GM18520 (cell line): ENCODE measurements at regions not wholly inside any gene's neighbourhood (a gene's known extent, or its start where the extent isn't known, plus 50 kb on each side); places are given as distances from the start of the nearest gene placed in this dataset.
"Not testable (repeated sequence)": the region's sequence is repeated elsewhere in the genome, so short reads cannot be mapped to it uniquely, and the experiment has no call there.

Experiments
- ATAC-seq: cut with Tn5 transposase; IDR thresholded peaks from one replicate; pipeline ENCODE4 v1.9.1; 2021; ENCODE audit not compliant: unreplicated experiment

- ATAC-seq: no peak
Observed at GRCh38 chr6:97450087-97450486, 167.1 kb upstream of the MMS22L start.

GRCh38 chr6:97456070-97456469 is 173.1 kb upstream of the MMS22L start:
- ATAC-seq: no peak

DNA sequence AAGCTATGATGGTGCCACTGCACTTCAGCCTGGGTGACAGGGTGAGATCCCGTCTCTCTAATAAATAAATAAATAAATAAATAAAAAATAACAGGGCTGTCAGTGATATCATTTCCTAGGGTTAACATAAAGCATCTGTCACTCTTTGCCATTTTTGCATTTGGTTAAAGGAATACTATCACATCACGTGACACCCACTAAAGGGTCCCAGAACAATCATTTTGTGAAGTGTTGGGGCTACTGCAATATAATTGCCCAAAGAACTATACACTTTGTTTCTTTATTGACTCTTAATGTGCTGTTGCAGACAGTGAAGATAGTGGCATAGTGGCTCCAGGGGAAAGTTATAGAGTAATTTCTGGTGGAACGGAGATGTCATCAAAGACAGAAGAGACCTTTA is 176.5 kb upstream of the MMS22L start:
- no peak for ATAC-seq

GRCh38 chr6:97459986-97460385 is 177.0 kb upstream of the MMS22L start:
- no peak for ATAC-seq

- no peak for ATAC-seq
Observed at GRCh38 chr6:97460394-97461080, 177.5 kb upstream of the MMS22L start.

DNA sequence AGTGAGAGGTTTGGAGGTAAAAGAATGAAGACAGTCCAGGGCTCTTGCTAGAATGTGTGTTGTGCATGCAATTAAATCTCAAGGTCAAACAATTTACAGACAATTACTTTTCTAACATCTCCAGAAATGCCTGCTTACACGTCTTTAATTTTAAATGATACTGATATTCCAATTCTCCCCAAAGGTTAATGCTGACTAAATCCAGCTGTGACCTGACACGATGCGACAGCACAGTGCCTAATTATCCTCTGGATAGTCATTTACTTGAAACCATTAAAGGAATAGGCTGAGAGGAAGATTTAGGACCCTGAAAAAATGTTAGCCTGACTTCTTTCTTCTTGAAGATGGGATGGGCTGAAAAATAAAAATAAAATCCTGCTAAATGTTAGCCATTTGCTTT is 178.2 kb upstream of the MMS22L start:
- ATAC-seq: no peak

DNA sequence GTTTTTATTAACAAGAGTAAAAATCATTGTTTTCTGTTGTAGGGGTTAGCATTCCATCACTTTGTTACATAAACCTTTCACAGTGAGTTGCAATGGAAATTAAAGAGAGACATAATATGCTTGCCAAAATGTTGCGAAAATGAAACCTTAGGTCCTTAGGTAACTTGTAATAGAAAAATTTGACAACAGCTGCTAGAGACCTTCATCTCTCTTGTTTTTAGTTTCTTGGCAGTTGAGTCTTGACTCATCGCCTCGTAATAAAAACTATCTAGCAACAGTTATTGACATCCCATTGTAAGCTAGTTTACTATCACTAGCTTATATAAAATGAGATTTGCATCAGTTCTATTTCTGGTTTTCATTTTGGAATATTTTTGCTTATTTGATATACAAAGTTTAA is 179.0 kb upstream of the MMS22L start:
- no peak for ATAC-seq

- no peak for ATAC-seq
Observed at GRCh38 chr6:97462938-97463598, 180.1 kb upstream of the MMS22L start.

DNA sequence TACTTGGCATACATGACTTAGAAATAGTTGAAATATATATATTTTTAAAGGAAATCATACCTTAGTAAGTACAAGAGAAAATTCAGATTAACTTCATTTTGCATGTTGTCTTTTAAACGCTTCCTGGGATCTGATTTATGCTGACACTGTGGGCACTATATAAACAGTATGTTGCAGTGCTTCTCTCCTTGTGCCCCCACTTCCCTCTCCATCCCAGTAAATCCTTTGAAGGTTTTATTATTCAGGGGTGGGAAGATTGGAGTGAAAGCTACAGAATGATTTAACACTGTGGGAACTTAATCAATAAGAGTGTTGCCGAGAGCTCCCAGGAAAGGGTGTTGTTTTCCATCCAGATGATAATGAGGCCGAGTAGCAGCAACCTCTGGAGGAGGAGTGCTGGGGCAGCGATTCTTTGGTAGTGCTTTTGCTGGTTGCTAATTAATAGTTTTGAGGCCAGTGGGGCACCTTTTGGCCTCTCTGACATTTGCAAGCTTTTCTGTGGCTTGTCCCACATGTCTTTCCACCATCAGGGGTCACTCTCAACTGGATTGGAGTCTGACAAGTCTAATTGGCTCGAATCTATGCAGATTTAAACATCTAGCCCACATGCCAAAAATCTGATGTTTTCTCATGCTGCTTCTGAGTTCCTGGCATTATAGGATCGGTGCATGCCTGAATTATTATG is 183.0 kb upstream of the MMS22L start:
- ATAC-seq: no peak

DNA sequence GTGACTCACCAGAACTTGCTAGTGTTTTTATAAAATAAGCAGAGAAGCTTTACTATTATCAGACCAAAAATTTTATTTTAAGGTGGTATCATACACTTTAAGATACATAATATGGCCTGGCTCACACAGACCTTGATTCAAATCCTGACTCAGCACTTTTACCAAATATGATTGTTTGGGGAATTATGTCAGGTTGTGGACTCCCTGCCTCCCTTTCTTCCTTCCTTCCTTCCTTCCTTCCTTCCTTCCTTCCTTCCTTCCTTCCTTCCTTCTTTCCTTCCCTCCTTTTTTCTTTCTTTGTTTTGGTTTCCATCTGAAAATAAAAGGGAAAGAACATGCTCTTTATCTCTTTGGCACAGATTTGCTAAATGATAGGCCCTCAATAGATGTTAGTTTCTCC is 186.0 kb upstream of the MMS22L start:
- ATAC-seq: no peak

GRCh38 chr6:97469451-97469850 is 186.4 kb upstream of the MMS22L start:
- ATAC-seq: no peak

- ATAC-seq: no peak
Observed at GRCh38 chr6:97470322-97470721, 187.3 kb upstream of the MMS22L start.

- ATAC-seq: no peak
Observed at GRCh38 chr6:97473979-97474378, 191.0 kb upstream of the MMS22L start.

DNA sequence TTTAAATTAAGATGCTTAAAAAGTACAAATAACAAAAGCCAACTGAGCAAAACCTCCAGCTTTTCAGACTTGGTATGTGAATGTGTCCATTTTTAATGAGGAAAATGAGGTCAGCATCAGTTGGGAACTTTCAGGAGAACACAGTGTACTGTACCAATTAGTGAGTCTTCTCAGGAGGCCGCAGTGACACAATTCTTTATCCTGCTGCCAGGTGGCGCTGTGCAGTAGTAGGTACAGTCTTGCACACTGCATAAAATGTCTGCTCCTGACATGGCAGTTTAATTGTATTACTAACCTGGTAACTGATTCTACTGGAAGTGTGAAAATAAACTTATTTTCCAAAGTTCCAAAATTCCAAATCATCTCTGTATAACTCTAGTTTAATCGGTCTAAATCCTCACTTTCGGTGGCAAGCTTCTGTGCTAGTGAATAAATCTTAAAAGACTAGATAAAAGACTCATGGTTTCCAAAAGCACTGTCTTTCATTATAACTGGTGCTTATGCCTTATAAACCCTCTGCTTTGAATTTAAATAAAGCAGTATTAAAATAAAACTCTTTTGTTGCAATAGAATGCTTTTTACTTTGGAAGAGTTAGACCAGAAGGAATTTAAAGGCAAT is 214.8 kb upstream of the MMS22L start:
- ATAC-seq: peak; percentile 97

GRCh38 chr6:97501853-97502252 is 218.8 kb upstream of the MMS22L start:
- ATAC-seq: no peak

DNA sequence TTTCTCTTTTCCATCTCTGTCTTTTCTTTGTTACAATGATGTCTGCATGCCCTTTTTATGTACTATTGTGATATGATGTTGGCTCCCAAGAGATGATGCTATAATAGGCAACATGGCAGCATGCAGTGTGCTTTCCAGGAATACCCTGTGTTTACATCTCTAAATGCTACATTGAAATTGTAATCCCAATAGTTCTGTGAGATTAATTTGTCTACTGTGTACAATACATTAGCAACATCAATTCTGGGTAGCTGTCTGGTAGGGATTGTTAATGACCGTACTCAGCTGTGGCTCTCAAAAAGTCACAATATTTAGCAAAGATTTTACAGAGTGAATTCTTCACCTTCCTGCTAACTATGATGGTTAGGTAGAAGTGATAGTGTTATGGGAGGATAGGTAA is 225.6 kb upstream of the MMS22L start:
- ATAC-seq: no peak

DNA sequence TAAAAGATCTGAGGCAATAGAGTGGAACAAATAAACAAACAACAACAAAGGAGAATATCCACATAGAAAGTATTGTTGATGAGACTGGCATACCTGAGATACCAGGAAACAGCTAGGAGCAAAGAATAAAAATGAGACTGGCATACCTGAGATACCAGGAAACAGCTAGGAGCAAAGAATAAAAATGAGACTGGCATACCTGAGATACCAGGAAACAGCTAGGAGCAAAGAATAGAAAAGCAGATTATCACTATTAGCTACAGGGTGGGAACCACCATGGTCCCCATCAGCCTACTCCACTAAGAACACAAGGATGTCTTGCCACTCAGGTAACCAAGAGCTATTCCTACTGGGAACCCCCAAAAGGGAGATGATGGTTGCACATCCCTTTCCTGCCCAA is 230.2 kb upstream of the MMS22L start:
- ATAC-seq: not testable (repeated sequence)

- ATAC-seq: no peak
Observed at GRCh38 chr6:97524811-97525210, 241.8 kb upstream of the MMS22L start.

DNA sequence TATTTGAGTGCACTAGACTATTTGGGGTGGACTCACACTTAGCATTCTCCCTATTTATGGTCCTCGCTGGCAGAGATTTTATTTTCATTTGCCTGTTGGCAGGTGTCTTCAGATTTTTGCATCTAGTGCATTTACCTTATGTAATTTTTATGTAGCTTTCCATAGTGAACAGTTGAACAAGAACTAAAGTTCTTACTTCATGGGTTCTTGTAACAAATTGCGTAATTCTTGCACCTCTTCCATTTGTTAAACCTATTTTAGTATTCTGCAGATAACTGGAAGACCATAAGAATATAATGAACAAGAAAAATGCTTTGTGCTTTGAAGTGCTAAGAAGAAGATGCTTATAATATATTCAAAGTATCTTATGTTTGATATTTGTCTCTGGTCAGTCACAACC is 252.8 kb upstream of the MMS22L start:
- no peak for ATAC-seq

DNA sequence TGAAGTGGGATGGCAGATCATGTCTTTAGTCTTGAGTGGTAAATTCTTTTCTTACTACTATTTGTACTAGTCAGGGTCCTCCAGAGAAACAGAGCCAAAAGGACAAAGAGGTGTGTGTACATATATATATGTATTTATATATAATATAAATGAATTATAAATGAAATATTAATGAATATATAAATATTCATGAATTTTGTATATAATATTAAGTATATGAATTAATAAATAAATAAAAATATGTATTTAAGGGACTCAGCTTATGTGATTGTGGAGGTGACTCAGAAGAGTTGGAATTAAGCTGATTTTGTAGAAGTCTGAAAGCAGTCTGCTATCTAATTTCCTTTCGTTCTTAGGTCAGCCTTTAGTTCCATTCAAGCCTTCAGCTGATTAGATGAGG is 265.3 kb upstream of the MMS22L start:
- no peak for ATAC-seq

DNA sequence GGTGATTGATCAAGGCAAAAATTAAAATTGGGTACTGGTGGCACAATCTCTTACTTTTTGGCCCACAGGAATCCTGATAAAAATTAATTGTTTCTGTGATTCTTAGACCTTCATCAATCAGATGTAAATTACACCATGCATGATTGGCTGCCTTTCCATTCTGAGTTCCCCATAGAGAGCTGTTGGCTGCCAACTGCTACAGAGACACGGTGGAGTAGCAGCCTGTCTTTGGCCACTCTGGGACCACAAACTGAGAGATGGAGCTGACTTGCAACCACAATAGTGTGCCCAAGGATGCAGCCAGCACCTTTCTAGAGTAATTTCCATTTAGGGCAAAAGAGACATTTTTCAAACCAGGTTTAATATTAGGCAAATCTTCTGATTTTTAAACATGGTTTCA is 274.3 kb upstream of the MMS22L start:
- ATAC-seq: no peak

GRCh38 chr6:97563529-97563928 is 280.5 kb upstream of the MMS22L start:
- ATAC-seq: no peak
